ENCODE measurements at regions not wholly inside any gene's neighbourhood (a gene's known extent, or its start where the extent isn't known, plus 50 kb on each side); places are given as distances from the start of the nearest gene placed in this dataset.

- TF ChIP-seq EP300 (IDR thresholded peaks at IDR 0.05) (no peak), POLR2A (IDR thresholded peaks at IDR 0.05) (no peak), POLR2AphosphoS5 (IDR thresholded peaks at IDR 0.05) (no peak)
- TF ChIP-seq, protein P1, sequence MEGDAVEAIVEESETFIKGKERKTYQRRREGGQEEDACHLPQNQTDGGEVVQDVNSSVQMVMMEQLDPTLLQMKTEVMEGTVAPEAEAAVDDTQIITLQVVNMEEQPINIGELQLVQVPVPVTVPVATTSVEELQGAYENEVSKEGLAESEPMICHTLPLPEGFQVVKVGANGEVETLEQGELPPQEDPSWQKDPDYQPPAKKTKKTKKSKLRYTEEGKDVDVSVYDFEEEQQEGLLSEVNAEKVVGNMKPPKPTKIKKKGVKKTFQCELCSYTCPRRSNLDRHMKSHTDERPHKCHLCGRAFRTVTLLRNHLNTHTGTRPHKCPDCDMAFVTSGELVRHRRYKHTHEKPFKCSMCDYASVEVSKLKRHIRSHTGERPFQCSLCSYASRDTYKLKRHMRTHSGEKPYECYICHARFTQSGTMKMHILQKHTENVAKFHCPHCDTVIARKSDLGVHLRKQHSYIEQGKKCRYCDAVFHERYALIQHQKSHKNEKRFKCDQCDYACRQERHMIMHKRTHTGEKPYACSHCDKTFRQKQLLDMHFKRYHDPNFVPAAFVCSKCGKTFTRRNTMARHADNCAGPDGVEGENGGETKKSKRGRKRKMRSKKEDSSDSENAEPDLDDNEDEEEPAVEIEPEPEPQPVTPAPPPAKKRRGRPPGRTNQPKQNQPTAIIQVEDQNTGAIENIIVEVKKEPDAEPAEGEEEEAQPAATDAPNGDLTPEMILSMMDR (IDR thresholded peaks at IDR 0.05), result no peak
Measured at GRCh38 chr2:121007490-121007853, 271.8 kb downstream of the GLI2 start.

Measured in upper lobe of left lung (tissue), 4 donors.